ENCODE measurements at regions not wholly inside any gene's neighbourhood (a gene's known extent, or its start where the extent isn't known, plus 50 kb on each side); places are given as distances from the start of the nearest gene placed in this dataset.
"Not testable (repeated sequence)": the region's sequence is repeated elsewhere in the genome, so short reads cannot be mapped to it uniquely, and the experiment has no call there.

- no peak overlapping the region for H3K4me3 ChIP-seq (ENCODE audit: low read depth, low read length)
- no peak for DNase-seq (ENCODE audit: low read depth)
- TF ChIP-seq CTCF (conservative IDR thresholded peaks at IDR 0.05; ENCODE audit: low read depth, low read length): no peak
These were observed 190.5 kb downstream of the TMEM26 start for GRCh38 chr10:61262486-61263261.

GRCh38 chr10:61257956-61258496 lies 195.2 kb downstream of the TMEM26 start:
- no peak for TF ChIP-seq CTCF (conservative IDR thresholded peaks at IDR 0.05; ENCODE audit: low read depth, low read length)
- no peak for DNase-seq (ENCODE audit: low read depth)
- no peak overlapping the region for H3K4me3 ChIP-seq (ENCODE audit: low read depth, low read length)

- no peak for TF ChIP-seq CTCF (conservative IDR thresholded peaks at IDR 0.05; ENCODE audit: low read depth, low read length)
- no peak overlapping the region for H3K4me3 ChIP-seq (ENCODE audit: low read depth, low read length)
- no peak for DNase-seq (ENCODE audit: low read depth)
These were observed 196.0 kb downstream of the TMEM26 start for GRCh38 chr10:61257136-61257535.

GRCh38 chr10:61252326-61252725 lies 200.9 kb downstream of the TMEM26 start:
- not testable (repeated sequence) for DNase-seq (ENCODE audit: low read depth); H3K4me3 ChIP-seq (ENCODE audit: low read depth, low read length)

GRCh38 chr10:61251089-61251488 lies 202.1 kb downstream of the TMEM26 start:
- no peak overlapping the region for H3K4me3 ChIP-seq (ENCODE audit: low read depth, low read length)
- TF ChIP-seq CTCF (conservative IDR thresholded peaks at IDR 0.05; ENCODE audit: low read depth, low read length): no peak
- DNase-seq (ENCODE audit: low read depth): no peak

GRCh38 chr10:61250131-61250530 lies 203.1 kb downstream of the TMEM26 start:
- DNase-seq (ENCODE audit: low read depth): no peak
- H3K4me3 ChIP-seq (ENCODE audit: low read depth, low read length): no peak overlapping the region
- TF ChIP-seq CTCF (conservative IDR thresholded peaks at IDR 0.05; ENCODE audit: low read depth, low read length): no peak

GRCh38 chr10:61248013-61248412 lies 205.2 kb downstream of the TMEM26 start:
- no peak for DNase-seq (ENCODE audit: low read depth)
- no peak overlapping the region for H3K4me3 ChIP-seq (ENCODE audit: low read depth, low read length)

More at GRCh38 chr10:61248013-61248412, 205.2 kb downstream of the TMEM26 start:
- TF ChIP-seq CTCF (conservative IDR thresholded peaks at IDR 0.05; ENCODE audit: low read depth, low read length): no peak
